Cardiac muscle cell (in vitro differentiated cells and primary cell): ENCODE measurements at regions not wholly inside any gene's neighbourhood (a gene's known extent, or its start where the extent isn't known, plus 50 kb on each side); places are given as distances from the start of the nearest gene placed in this dataset.

ENCODE experiments used
- DNase-seq, 2 donors: peaks; one replicate each; pipeline versions ENCODE4 v3.0.0 to v3.0.0-alpha.2; 2010 to 2017; ENCODE audit warnings: low read depth in 1 of 2, low spot score in 1 of 2
- H3K27ac ChIP-seq: fragments of 200-600 bp; sonication (generic); 2 replicates; pipeline ENCODE4 v1.5.1; 2016
- H3K27me3 ChIP-seq: fragments of 200-600 bp; sonication (generic); 2 replicates; pipeline ENCODE4 v1.6.0; 2016; ENCODE audit warnings: control low read depth
- H3K36me3 ChIP-seq: fragments of 200-600 bp; sonication (generic); 2 replicates; pipeline ENCODE4 v1.5.1; 2016; ENCODE audit warnings: control low read depth
- H3K4me1 ChIP-seq: fragments of 200-600 bp; sonication (generic); 2 replicates; pipeline ENCODE4 v1.8.1; 2017; ENCODE audit warnings: low read depth, mild to moderate bottlenecking, mixed run types
- H3K4me3 ChIP-seq: fragments of 200-600 bp; sonication (generic); 2 replicates; pipeline ENCODE4 v1.5.1; 2016; ENCODE audit warnings: mild to moderate bottlenecking
- H3K9me3 ChIP-seq: fragments of 200-600 bp; sonication (generic); 2 replicates; pipeline ENCODE4 v1.5.1; 2017; ENCODE audit warnings: low read depth, mild to moderate bottlenecking, control low read depth
- CTCF ChIP-seq: IDR thresholded peaks from 2 replicates; pipeline ENCODE4 v1.5.1; 2012; ENCODE audit warnings: low read depth, mild to moderate bottlenecking, low read length

- H3K9me3 ChIP-seq = no peaks in the 10 kb centered on the region
- H3K4me3 ChIP-seq = no peak overlapping the region
- DNase-seq = no peak
- no peaks in the 10 kb centered on the region for H3K27me3 ChIP-seq
- no peaks in the 10 kb centered on the region for H3K4me1 ChIP-seq
- no peak for TF ChIP-seq CTCF
- no peaks in the 10 kb centered on the region for H3K36me3 ChIP-seq
- no peak overlapping the region for H3K27ac ChIP-seq
These were observed 150.5 kb upstream of the THUMPD2 start for GRCh38 chr2:39929531-39929930.

- no peak for TF ChIP-seq CTCF
- no peaks in the 10 kb centered on the region for H3K36me3 ChIP-seq
- no peak for DNase-seq
- H3K27me3 ChIP-seq = no peaks in the 10 kb centered on the region
- H3K4me3 ChIP-seq = no peak overlapping the region
- no peaks in the 10 kb centered on the region for H3K4me1 ChIP-seq
- H3K27ac ChIP-seq = no peak overlapping the region
- no peaks in the 10 kb centered on the region for H3K9me3 ChIP-seq
These were observed 146.3 kb upstream of the THUMPD2 start for GRCh38 chr2:39925312-39925711.

- TF ChIP-seq CTCF = no peak
- Histone ChIP-seq H3K4me3 (no peak overlapping the region), H3K27ac (no peak overlapping the region), H3K36me3 (no peaks in the 10 kb centered on the region), H3K9me3 (no peaks in the 10 kb centered on the region), H3K27me3 (no peaks in the 10 kb centered on the region), H3K4me1 (no peaks in the 10 kb centered on the region)
- DNase-seq = peak in 1 of 2 donors; percentile 3
These were observed 144.4 kb upstream of the THUMPD2 start for GRCh38 chr2:39923455-39923854.

- Histone ChIP-seq H3K36me3 (no peaks in the 10 kb centered on the region), H3K4me1 (no peaks in the 10 kb centered on the region), H3K9me3 (no peaks in the 10 kb centered on the region), H3K27ac (no peak overlapping the region), H3K4me3 (no peak overlapping the region), H3K27me3 (no peaks in the 10 kb centered on the region)
- no peak for TF ChIP-seq CTCF
- DNase-seq = peak in 1 of 2 donors; percentile 17
These were observed 143.8 kb upstream of the THUMPD2 start for GRCh38 chr2:39922679-39923405.

- no peaks in the 10 kb centered on the region for H3K36me3 ChIP-seq
- no peaks in the 10 kb centered on the region for H3K9me3 ChIP-seq
- DNase-seq = peak in 1 of 2 donors; percentile 5
- H3K4me3 ChIP-seq = no peak overlapping the region
- TF ChIP-seq CTCF = no peak
- no peaks in the 10 kb centered on the region for H3K4me1 ChIP-seq
- no peak overlapping the region for H3K27ac ChIP-seq
- no peaks in the 10 kb centered on the region for H3K27me3 ChIP-seq
These were observed 141.3 kb upstream of the THUMPD2 start for GRCh38 chr2:39920307-39920801.
